GM18520 (cell line): ENCODE measurements at regions not wholly inside any gene's neighbourhood (a gene's known extent, or its start where the extent isn't known, plus 50 kb on each side); places are given as distances from the start of the nearest gene placed in this dataset.

Experiments
- ATAC-seq: cut with Tn5 transposase; IDR thresholded peaks from one replicate; pipeline ENCODE4 v1.9.1; 2021; ENCODE audit not compliant: unreplicated experiment

- ATAC-seq: no peak
Observed at GRCh38 chr12:93322784-93323183, 54.9 kb upstream of the NUDT4 start.

GRCh38 chr12:93323625-93324329 lies 53.9 kb upstream of the NUDT4 start:
- no peak for ATAC-seq

GRCh38 chr12:93325855-93326254 lies 51.9 kb upstream of the NUDT4 start:
- no peak for ATAC-seq
